ENCODE measurements at regions not wholly inside any gene's neighbourhood (a gene's known extent, or its start where the extent isn't known, plus 50 kb on each side); places are given as distances from the start of the nearest gene placed in this dataset.

GRCh38 chr2:207444756-207445155 lies 85.0 kb upstream of the CREB1 start:
- DNase-seq (ENCODE audit: low spot score) = peak; percentile 58

GRCh38 chr2:207446653-207447052 lies 83.1 kb upstream of the CREB1 start:
- DNase-seq (ENCODE audit: low spot score) = no peak

GRCh38 chr2:207448006-207448405 lies 81.8 kb upstream of the CREB1 start:
- DNase-seq (ENCODE audit: low spot score) = no peak

- no peak for DNase-seq (ENCODE audit: low spot score)
Observed at GRCh38 chr2:207449642-207450165, 80.1 kb upstream of the CREB1 start.

GRCh38 chr2:207450186-207450585 lies 79.6 kb upstream of the CREB1 start:
- DNase-seq (ENCODE audit: low spot score) = no peak

- no peak for DNase-seq (ENCODE audit: low spot score)
Observed at GRCh38 chr2:207458582-207458981, 71.2 kb upstream of the CREB1 start.

- DNase-seq (ENCODE audit: low spot score) = no peak
Observed at GRCh38 chr2:207459990-207460757, 69.6 kb upstream of the CREB1 start.

- no peak for DNase-seq (ENCODE audit: low spot score)
Observed at GRCh38 chr2:207463433-207463832, 66.3 kb upstream of the CREB1 start.

GRCh38 chr2:207464007-207464406 lies 65.8 kb upstream of the CREB1 start:
- no peak for DNase-seq (ENCODE audit: low spot score)

GRCh38 chr2:207465894-207466293 lies 63.9 kb upstream of the CREB1 start:
- peak; percentile 83 for DNase-seq (ENCODE audit: low spot score)

GRCh38 chr2:207467716-207468347 lies 61.9 kb upstream of the CREB1 start:
- no peak for DNase-seq (ENCODE audit: low spot score)

- DNase-seq (ENCODE audit: low spot score) = no peak
Observed at GRCh38 chr2:207468488-207468887, 61.3 kb upstream of the CREB1 start.

GRCh38 chr2:207469451-207469850 lies 60.3 kb upstream of the CREB1 start:
- DNase-seq (ENCODE audit: low spot score) = no peak

GRCh38 chr2:207469943-207470729 lies 59.6 kb upstream of the CREB1 start:
- DNase-seq (ENCODE audit: low spot score) = peak; percentile 97

- DNase-seq (ENCODE audit: low spot score) = peak; percentile 91
Observed at GRCh38 chr2:207471261-207471660, 58.5 kb upstream of the CREB1 start.

- no peak for DNase-seq (ENCODE audit: low spot score)
Observed at GRCh38 chr2:207472343-207473048, 57.3 kb upstream of the CREB1 start.

- peak; percentile 95 for DNase-seq (ENCODE audit: low spot score)
Observed at GRCh38 chr2:207473049-207473930, 56.5 kb upstream of the CREB1 start.

GRCh38 chr2:207473931-207474235 lies 55.9 kb upstream of the CREB1 start:
- DNase-seq (ENCODE audit: low spot score) = no peak

GRCh38 chr2:207474863-207475485 lies 54.8 kb upstream of the CREB1 start:
- DNase-seq (ENCODE audit: low spot score) = peak; percentile 58

- DNase-seq (ENCODE audit: low spot score) = no peak
Observed at GRCh38 chr2:207475546-207475945, 54.2 kb upstream of the CREB1 start.

Measured in SK-N-DZ (cell line).